Astrocyte (in vitro differentiated cells and primary cell): ENCODE measurements at regions not wholly inside any gene's neighbourhood (a gene's known extent, or its start where the extent isn't known, plus 50 kb on each side); places are given as distances from the start of the nearest gene placed in this dataset.

Experiments used
- DNase-seq: peaks from one replicate; pipeline ENCODE4 v3.0.0-alpha.2; 2010; ENCODE audit warnings: low read depth
- FAIRE-seq: peaks from 2 replicates; lab custom pipeline; 2011; peaks lifted over from hg19 to GRCh38; lab: Jason Lieb, UNC
- H2AFZ ChIP-seq: 2 replicates; pipeline ENCODE4 v1.6.0; 2012; ENCODE audit warnings: low read depth, low read length, inconsistent platforms
- H3K27ac ChIP-seq: 2 replicates; pipeline ENCODE4 v1.5.1; 2011; ENCODE audit warnings: low read depth, low read length, inconsistent platforms
- H3K27me3 ChIP-seq: 2 replicates; pipeline ENCODE4 v1.6.0; 2011; ENCODE audit warnings: low read length, inconsistent platforms; ENCODE audit not compliant: insufficient read depth
- H3K36me3 ChIP-seq: 2 replicates; pipeline ENCODE4 v1.5.1; 2011; ENCODE audit warnings: low read length, inconsistent platforms; ENCODE audit not compliant: insufficient read depth
- H3K4me1 ChIP-seq: 2 replicates; pipeline ENCODE4 v1.5.1; 2011; ENCODE audit warnings: low read length, inconsistent platforms; ENCODE audit not compliant: insufficient read depth
- H3K4me2 ChIP-seq: 2 replicates; pipeline ENCODE4 v1.6.0; 2012; ENCODE audit warnings: low read length, inconsistent platforms
- H3K4me3 ChIP-seq: 2 replicates; pipeline ENCODE4 v1.5.1; 2011; ENCODE audit warnings: low read depth, mild to moderate bottlenecking, low read length, inconsistent platforms; ENCODE audit not compliant: insufficient read depth
- H3K79me2 ChIP-seq: 2 replicates; pipeline ENCODE4 v1.6.0; 2012; ENCODE audit warnings: mild to moderate bottlenecking, low read length, inconsistent platforms; ENCODE audit not compliant: insufficient read depth
- H3K9ac ChIP-seq: 2 replicates; pipeline ENCODE4 v1.6.0; 2012; ENCODE audit warnings: mild to moderate bottlenecking, low read length, inconsistent platforms
- H3K9me3 ChIP-seq: 2 replicates; pipeline ENCODE4 v1.5.1; 2012; ENCODE audit warnings: low read depth, mild to moderate bottlenecking, low read length, inconsistent platforms; ENCODE audit not compliant: insufficient read depth
- H4K20me1 ChIP-seq: 2 replicates; pipeline ENCODE4 v1.6.0; 2012; ENCODE audit warnings: low read length, inconsistent platforms; ENCODE audit not compliant: insufficient read depth
- H3K27ac Mint-ChIP-seq: one replicate; pipeline ENCODE4 v1.8.0; 2021; ENCODE audit warnings: mild to moderate bottlenecking, mixed read lengths; ENCODE audit not compliant: unreplicated experiment
- H3K27me3 Mint-ChIP-seq: one replicate; pipeline ENCODE4 v1.8.0; 2021; ENCODE audit warnings: low read depth, mixed read lengths; ENCODE audit not compliant: unreplicated experiment
- H3K36me3 Mint-ChIP-seq: one replicate; pipeline ENCODE4 v1.8.0; 2021; ENCODE audit warnings: low read depth, mixed read lengths; ENCODE audit not compliant: unreplicated experiment
- H3K4me1 Mint-ChIP-seq: one replicate; pipeline ENCODE4 v1.8.0; 2021; ENCODE audit warnings: low read depth, mixed read lengths; ENCODE audit not compliant: unreplicated experiment
- H3K4me3 Mint-ChIP-seq: one replicate; pipeline ENCODE4 v1.8.0; 2021; ENCODE audit warnings: mild to moderate bottlenecking, moderate library complexity, mixed read lengths; ENCODE audit not compliant: unreplicated experiment
- H3K9me3 Mint-ChIP-seq: one replicate; pipeline ENCODE4 v1.8.0; 2021; ENCODE audit warnings: mild to moderate bottlenecking, mixed read lengths; ENCODE audit not compliant: unreplicated experiment
- EZH2 ChIP-seq: IDR thresholded peaks from 2 replicates; pipeline ENCODE4 v1.6.1; 2012; ENCODE audit warnings: mild to moderate bottlenecking, low read length, inconsistent platforms; ENCODE audit not compliant: insufficient read depth
- TF ChIP-seq, protein P1 (sequence below): IDR thresholded peaks from 2 replicates; pipeline ENCODE4 v1.5.1; 2011; ENCODE audit warnings: low read depth, mild to moderate bottlenecking, inconsistent platforms, low read length, moderate library complexity; ENCODE audit not compliant: insufficient read depth

DNA sequence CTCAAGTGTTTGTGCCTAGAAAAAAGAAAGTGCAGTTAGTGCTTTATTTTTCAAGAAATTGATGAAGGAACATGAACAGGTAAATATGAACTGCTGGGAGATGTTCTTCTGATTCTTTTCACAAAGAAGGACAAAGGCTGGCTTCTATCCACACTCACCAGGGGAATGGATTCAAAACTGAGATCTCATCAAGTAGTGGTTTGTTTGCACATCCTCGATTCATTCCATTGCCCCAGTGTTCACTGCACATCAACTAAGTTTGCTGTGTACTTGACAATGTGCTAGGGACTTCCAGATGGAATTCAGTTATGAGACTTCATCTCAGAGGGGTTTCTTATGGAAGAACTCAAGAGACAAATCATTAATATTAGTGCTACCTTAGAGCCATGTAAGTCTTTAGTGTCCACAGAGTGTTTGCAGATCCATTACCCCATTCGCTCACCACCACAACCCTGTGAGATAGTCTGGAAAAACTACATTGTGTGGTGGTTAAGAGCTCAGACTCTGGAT, 332.9 kb upstream of the PPP2R3A start:
- TF ChIP-seq, protein P1, sequence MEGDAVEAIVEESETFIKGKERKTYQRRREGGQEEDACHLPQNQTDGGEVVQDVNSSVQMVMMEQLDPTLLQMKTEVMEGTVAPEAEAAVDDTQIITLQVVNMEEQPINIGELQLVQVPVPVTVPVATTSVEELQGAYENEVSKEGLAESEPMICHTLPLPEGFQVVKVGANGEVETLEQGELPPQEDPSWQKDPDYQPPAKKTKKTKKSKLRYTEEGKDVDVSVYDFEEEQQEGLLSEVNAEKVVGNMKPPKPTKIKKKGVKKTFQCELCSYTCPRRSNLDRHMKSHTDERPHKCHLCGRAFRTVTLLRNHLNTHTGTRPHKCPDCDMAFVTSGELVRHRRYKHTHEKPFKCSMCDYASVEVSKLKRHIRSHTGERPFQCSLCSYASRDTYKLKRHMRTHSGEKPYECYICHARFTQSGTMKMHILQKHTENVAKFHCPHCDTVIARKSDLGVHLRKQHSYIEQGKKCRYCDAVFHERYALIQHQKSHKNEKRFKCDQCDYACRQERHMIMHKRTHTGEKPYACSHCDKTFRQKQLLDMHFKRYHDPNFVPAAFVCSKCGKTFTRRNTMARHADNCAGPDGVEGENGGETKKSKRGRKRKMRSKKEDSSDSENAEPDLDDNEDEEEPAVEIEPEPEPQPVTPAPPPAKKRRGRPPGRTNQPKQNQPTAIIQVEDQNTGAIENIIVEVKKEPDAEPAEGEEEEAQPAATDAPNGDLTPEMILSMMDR = no peak
- TF ChIP-seq EZH2 = no peak
- FAIRE-seq (no peak), DNase-seq (no peak)
- no peak overlapping the region for H3K27ac Mint-ChIP-seq
- Histone ChIP-seq H3K9ac (no peak overlapping the region), H3K79me2 (no peaks in the 10 kb centered on the region), H3K27me3 (no peaks in the 10 kb centered on the region), H4K20me1 (no peaks in the 10 kb centered on the region), H3K4me1 (no peaks in the 10 kb centered on the region), H3K4me2 (no peak overlapping the region), H3K9me3 (no peaks in the 10 kb centered on the region), H2AFZ (no peak overlapping the region), H3K4me3 (no peak overlapping the region), H3K27ac (no peak overlapping the region), H3K36me3 (no peaks in the 10 kb centered on the region)
- H3K27me3 Mint-ChIP-seq = peaks cover 16% of the 10 kb centered on the region
- H3K36me3 Mint-ChIP-seq = no peaks in the 10 kb centered on the region
- peaks cover 2% of the 10 kb centered on the region for H3K9me3 Mint-ChIP-seq
- H3K4me3 Mint-ChIP-seq = no peak overlapping the region
- no peaks in the 10 kb centered on the region for H3K4me1 Mint-ChIP-seq

DNA sequence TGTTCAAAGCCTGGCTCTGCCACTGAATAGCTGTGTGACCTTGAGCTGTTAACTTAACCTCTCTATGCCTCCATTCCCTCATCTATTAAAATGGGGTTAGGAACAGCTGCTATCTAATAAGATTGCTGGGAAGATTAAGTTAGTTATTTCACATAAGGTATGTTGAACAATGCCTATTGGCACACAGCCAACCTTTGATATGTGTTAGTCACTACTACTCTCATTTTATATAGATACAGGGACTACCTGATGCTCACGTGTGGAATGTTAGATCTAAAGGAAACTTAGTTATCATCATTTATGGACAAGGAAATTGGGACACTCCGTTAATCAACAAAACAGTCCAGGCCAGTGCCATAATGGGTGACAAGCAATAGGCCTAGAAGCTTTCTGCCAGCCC, 332.4 kb upstream of the PPP2R3A start:
- TF ChIP-seq, protein P1 = no peak
- no peak for TF ChIP-seq EZH2
- H3K36me3 Mint-ChIP-seq = no peaks in the 10 kb centered on the region
- Histone ChIP-seq H3K27ac (no peak overlapping the region), H3K79me2 (no peaks in the 10 kb centered on the region), H3K9ac (no peak overlapping the region), H3K4me3 (no peak overlapping the region), H3K36me3 (no peaks in the 10 kb centered on the region), H3K9me3 (no peaks in the 10 kb centered on the region), H3K4me1 (no peaks in the 10 kb centered on the region), H2AFZ (no peak overlapping the region), H4K20me1 (no peaks in the 10 kb centered on the region), H3K4me2 (no peak overlapping the region), H3K27me3 (no peaks in the 10 kb centered on the region)
- H3K27ac Mint-ChIP-seq = no peak overlapping the region
- FAIRE-seq (no peak), DNase-seq (no peak)
- H3K9me3 Mint-ChIP-seq = peaks cover 2% of the 10 kb centered on the region
- H3K4me3 Mint-ChIP-seq = no peak overlapping the region
- no peaks in the 10 kb centered on the region for H3K4me1 Mint-ChIP-seq
- H3K27me3 Mint-ChIP-seq = peaks cover 19% of the 10 kb centered on the region

DNA sequence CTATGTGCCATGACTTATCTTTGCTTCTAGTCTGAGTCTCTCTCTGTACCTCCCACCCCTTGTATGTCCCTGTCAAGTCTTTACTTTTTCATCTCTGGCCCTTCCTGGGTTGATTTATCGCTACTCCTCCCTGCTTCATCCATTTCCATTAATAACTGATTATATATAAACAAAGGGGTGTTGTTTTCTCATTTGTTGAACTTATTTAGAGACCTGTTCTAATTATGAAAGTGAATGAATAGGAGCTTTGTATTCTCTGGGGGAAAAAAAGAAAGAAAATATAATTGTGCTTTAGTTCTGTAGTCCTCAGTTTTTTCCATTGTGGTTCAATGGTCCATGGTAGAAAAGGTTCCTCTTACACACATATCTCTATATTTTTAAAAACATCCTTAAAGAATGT, 328.9 kb upstream of the PPP2R3A start:
- H3K4me1 Mint-ChIP-seq = no peaks in the 10 kb centered on the region
- no peaks in the 10 kb centered on the region for H3K36me3 Mint-ChIP-seq
- Histone ChIP-seq H4K20me1 (no peaks in the 10 kb centered on the region), H3K27ac (no peak overlapping the region), H2AFZ (no peak overlapping the region), H3K4me3 (no peak overlapping the region), H3K27me3 (no peaks in the 10 kb centered on the region), H3K79me2 (no peaks in the 10 kb centered on the region), H3K36me3 (no peaks in the 10 kb centered on the region), H3K9me3 (no peaks in the 10 kb centered on the region), H3K9ac (no peak overlapping the region), H3K4me2 (no peak overlapping the region), H3K4me1 (no peaks in the 10 kb centered on the region)
- DNase-seq (no peak), FAIRE-seq (no peak)
- no peak overlapping the region for H3K27ac Mint-ChIP-seq
- peaks cover 15% of the 10 kb centered on the region for H3K27me3 Mint-ChIP-seq
- TF ChIP-seq, protein P1 = no peak
- no peak for TF ChIP-seq EZH2
- H3K4me3 Mint-ChIP-seq = no peak overlapping the region
- H3K9me3 Mint-ChIP-seq = no peaks in the 10 kb centered on the region
